ENCODE measurements at regions not wholly inside any gene's neighbourhood (a gene's known extent, or its start where the extent isn't known, plus 50 kb on each side); places are given as distances from the start of the nearest gene placed in this dataset.

GRCh38 chr1:234718496-234719453 is 108.8 kb upstream of the IRF2BP2 start:
- no peak for DNase-seq (ENCODE audit: low spot score)

GRCh38 chr1:234716908-234717375 is 107.0 kb upstream of the IRF2BP2 start:
- DNase-seq (ENCODE audit: low spot score): no peak

- DNase-seq (ENCODE audit: low spot score): no peak
Observed at GRCh38 chr1:234715252-234716014, 105.5 kb upstream of the IRF2BP2 start.

GRCh38 chr1:234713859-234714258 is 103.9 kb upstream of the IRF2BP2 start:
- DNase-seq (ENCODE audit: low spot score): no peak

GRCh38 chr1:234713440-234713839 is 103.5 kb upstream of the IRF2BP2 start:
- no peak for DNase-seq (ENCODE audit: low spot score)

GRCh38 chr1:234712891-234713305 is 102.9 kb upstream of the IRF2BP2 start:
- DNase-seq (ENCODE audit: low spot score): no peak

- DNase-seq (ENCODE audit: low spot score): no peak
Observed at GRCh38 chr1:234710936-234711724, 101.2 kb upstream of the IRF2BP2 start.

GRCh38 chr1:234710381-234710780 is 100.4 kb upstream of the IRF2BP2 start:
- no peak for DNase-seq (ENCODE audit: low spot score)

GRCh38 chr1:234709473-234710228 is 99.7 kb upstream of the IRF2BP2 start:
- DNase-seq (ENCODE audit: low spot score): no peak

GRCh38 chr1:234708700-234709395 is 98.9 kb upstream of the IRF2BP2 start:
- no peak for DNase-seq (ENCODE audit: low spot score)

- DNase-seq (ENCODE audit: low spot score): no peak
Observed at GRCh38 chr1:234707641-234708040, 97.7 kb upstream of the IRF2BP2 start.

GRCh38 chr1:234706931-234707330 is 97.0 kb upstream of the IRF2BP2 start:
- no peak for DNase-seq (ENCODE audit: low spot score)

- DNase-seq (ENCODE audit: low spot score): no peak
Observed at GRCh38 chr1:234706199-234706598, 96.2 kb upstream of the IRF2BP2 start.

GRCh38 chr1:234705615-234706014 is 95.6 kb upstream of the IRF2BP2 start:
- DNase-seq (ENCODE audit: low spot score): no peak

GRCh38 chr1:234704106-234704887 is 94.3 kb upstream of the IRF2BP2 start:
- DNase-seq (ENCODE audit: low spot score): no peak

GRCh38 chr1:234702342-234703000 is 92.5 kb upstream of the IRF2BP2 start:
- peak; percentile 35 for DNase-seq (ENCODE audit: low spot score)

- DNase-seq (ENCODE audit: low spot score): no peak
Observed at GRCh38 chr1:234701737-234702341, 91.9 kb upstream of the IRF2BP2 start.

- DNase-seq (ENCODE audit: low spot score): peak; percentile 47
Observed at GRCh38 chr1:234699795-234700665, 90.1 kb upstream of the IRF2BP2 start.

All from kidney capillary endothelial cell (primary cell).